A673 (cell line): ENCODE measurements at regions not wholly inside any gene's neighbourhood (a gene's known extent, or its start where the extent isn't known, plus 50 kb on each side); places are given as distances from the start of the nearest gene placed in this dataset.

Experiments used
- EZH2 ChIP-seq: fragments of 200-600 bp; sonication (generic); IDR thresholded peaks from 2 replicates; pipeline ENCODE4 v1.6.1; 2017; ENCODE audit warnings: borderline replicate concordance, low read depth, mild to moderate bottlenecking, mixed read lengths, antibody characterized with exemption, low read length; ENCODE audit not compliant: poor library complexity, severe bottlenecking
- TF ChIP-seq, protein P1 (sequence below): fragments of 300-800, 200-600 bp; sonication (generic); conservative IDR thresholded peaks from 2 replicates; pipeline ENCODE4 v1.5.1; 2017; ENCODE audit warnings: low read depth, mild to moderate bottlenecking, antibody characterized with exemption, low read length, moderate library complexity, mixed read lengths

DNA sequence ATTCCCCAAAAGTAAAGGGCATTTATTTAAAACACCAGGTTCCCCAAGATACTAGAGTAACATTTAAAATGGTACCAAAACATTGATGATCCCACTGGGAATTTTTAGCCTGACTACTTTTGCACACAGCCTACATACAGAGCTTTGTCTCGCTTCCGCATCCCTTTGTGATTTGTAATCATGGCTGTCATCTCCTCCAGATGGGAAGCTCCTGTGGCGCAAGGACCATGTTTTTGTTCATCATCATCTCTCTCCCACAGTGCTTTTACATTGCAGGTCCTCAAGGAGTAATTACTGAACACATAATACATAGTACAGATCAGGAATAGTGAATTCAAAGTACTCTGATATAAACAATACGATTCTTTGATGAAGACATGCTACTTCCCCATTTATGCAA, 231.2 kb upstream of the MTNR1B start:
- TF ChIP-seq, protein P1, sequence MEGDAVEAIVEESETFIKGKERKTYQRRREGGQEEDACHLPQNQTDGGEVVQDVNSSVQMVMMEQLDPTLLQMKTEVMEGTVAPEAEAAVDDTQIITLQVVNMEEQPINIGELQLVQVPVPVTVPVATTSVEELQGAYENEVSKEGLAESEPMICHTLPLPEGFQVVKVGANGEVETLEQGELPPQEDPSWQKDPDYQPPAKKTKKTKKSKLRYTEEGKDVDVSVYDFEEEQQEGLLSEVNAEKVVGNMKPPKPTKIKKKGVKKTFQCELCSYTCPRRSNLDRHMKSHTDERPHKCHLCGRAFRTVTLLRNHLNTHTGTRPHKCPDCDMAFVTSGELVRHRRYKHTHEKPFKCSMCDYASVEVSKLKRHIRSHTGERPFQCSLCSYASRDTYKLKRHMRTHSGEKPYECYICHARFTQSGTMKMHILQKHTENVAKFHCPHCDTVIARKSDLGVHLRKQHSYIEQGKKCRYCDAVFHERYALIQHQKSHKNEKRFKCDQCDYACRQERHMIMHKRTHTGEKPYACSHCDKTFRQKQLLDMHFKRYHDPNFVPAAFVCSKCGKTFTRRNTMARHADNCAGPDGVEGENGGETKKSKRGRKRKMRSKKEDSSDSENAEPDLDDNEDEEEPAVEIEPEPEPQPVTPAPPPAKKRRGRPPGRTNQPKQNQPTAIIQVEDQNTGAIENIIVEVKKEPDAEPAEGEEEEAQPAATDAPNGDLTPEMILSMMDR, result no peak
- no peak for TF ChIP-seq EZH2
